HG03196 (cell line): ENCODE measurements at regions not wholly inside any gene's neighbourhood (a gene's known extent, or its start where the extent isn't known, plus 50 kb on each side); places are given as distances from the start of the nearest gene placed in this dataset.
"Not testable (repeated sequence)": the region's sequence is repeated elsewhere in the genome, so short reads cannot be mapped to it uniquely, and the experiment has no call there.

ENCODE experiments used
- ATAC-seq: cut with Tn5 transposase; IDR thresholded peaks from one replicate; pipeline ENCODE4 v1.9.1; 2021; ENCODE audit not compliant: unreplicated experiment

DNA sequence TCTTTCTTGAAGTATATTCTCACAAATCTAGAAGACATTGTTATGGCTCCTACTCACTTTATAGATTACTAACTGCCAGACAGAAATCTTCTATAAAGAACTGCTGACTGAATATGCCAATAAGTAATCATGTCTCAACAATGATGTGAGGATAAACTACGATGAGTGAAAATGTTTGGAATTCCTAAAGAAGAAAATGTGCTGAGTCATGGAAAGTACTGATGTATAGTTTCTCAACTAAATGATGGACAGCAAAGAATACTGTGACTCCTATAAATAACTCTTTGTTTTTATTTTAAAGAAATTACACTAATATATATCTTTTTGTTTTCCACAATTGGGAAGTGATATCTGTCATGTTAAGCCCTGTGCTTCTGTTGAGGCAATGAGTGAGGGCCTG, 232.9 kb downstream of the LNPK start:
- no peak for ATAC-seq

DNA sequence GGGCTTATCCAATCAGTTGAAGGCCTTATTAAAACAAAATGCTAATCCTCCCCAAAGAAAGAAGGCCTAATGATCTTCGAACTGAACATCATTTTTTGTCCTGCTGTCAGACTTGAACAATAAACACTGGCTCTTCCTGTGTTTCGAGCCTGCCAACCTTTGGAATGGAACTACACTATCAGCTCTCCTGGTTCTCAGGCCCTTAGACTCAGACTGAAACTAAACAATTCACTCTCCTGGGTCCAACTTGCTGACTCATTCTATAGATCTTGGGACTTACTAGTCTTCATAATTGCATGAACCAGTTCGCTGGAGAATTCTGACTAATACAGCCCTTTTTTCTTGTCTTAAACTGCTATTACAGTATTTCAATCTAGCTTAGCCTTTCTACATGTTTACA, 235.2 kb downstream of the LNPK start:
- no peak for ATAC-seq

- ATAC-seq, result no peak
Measured at GRCh38 chr2:175755656-175756386, 246.2 kb downstream of the LNPK start.

DNA sequence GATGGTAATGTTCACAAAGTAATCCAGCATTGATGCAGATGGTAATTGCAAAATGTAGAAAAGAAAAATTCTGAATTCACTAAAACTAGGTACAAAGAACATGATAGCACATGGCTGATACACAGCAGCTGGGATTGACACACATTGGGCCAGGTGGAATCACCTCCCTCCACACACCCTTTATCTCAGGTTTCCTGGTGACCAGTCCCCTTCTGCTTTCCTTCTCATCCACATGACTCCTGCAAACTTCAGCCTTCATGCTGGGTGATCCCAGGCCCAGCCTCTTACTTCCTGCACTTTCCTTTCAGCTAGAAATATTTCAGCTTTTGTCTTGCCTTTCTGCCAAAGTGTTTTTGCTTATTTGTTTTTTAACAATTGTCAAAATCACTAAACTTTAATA, 246.9 kb downstream of the LNPK start:
- ATAC-seq, result no peak

DNA sequence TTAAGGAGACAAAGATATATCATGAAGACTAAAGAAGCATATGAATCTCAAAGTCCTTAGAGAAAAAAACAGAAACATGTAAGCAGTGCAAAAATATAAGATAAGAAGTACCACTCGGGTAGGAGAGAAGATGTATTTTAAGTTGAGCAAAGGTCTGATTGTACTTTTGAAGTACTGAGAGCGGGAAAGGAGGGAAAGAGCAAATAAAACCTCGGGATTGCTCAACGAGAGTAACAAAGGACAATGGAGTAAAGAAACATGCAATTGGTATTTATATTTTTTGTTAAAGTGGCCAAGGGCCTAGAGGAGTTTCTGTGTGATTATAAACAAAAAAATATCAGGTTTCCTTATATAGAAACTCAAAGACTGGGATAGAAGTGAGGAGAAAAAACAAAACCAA, 251.9 kb downstream of the LNPK start:
- no peak for ATAC-seq

GRCh38 chr2:175745911-175746310, 256.2 kb downstream of the LNPK start:
- no peak for ATAC-seq

GRCh38 chr2:175744000-175744399, 258.1 kb downstream of the LNPK start:
- ATAC-seq, result no peak

DNA sequence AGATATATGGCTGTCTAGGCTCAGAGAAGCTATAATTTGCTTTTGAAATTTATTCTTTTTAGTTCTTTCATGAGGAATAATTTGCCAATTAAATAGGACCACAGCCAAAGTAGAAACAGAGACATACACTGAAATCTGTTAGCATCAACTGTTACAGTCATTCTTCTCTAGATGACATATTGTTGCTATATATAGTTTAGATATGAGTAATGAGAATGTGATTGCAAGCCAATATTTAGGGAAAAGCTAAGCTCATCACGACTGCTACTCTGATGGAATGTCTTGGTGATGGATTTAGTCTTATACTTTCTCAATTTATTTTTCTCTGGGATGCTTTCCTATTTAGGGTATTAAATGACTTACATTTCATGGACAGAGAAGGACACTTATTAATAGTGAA, 259.1 kb downstream of the LNPK start:
- ATAC-seq, result no peak

DNA sequence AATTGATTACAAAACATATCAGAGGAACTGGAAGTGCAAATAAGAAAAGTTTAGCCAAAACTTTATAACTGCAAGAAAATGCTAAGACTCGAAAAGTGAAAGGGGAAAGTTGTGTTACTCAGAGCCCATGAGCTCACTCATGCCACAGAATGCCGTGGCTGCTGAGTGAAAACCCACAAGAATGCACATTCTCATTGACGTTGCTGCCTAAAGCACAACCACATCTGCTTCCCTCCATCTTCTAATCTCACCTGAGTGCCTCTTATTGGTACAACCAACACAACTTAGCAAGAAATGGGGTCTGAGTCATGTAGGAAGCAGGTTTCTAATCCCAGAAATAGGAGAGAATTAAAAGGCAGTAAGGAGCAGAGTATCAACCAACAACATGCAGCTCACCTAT, 259.7 kb downstream of the LNPK start:
- no peak for ATAC-seq

DNA sequence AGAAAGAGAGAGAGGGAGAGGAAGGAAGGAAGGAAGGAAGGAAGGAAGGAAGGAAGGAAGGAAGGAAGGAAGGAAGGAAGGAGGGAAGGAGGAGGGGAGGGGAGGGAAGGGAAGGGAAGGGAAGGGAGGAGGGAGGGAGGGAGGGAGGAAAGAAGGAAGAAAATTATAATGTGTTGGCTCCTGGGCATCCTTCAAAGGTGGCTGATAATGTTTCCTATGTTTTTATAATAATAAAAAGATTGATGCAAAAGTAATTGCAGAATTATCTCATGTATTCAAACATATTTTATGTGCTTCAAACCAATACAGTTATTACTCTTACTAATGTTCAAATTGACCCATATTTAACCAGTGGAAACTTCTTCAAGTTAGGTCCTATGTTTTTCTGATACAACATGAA, 260.9 kb downstream of the LNPK start:
- no peak for ATAC-seq

DNA sequence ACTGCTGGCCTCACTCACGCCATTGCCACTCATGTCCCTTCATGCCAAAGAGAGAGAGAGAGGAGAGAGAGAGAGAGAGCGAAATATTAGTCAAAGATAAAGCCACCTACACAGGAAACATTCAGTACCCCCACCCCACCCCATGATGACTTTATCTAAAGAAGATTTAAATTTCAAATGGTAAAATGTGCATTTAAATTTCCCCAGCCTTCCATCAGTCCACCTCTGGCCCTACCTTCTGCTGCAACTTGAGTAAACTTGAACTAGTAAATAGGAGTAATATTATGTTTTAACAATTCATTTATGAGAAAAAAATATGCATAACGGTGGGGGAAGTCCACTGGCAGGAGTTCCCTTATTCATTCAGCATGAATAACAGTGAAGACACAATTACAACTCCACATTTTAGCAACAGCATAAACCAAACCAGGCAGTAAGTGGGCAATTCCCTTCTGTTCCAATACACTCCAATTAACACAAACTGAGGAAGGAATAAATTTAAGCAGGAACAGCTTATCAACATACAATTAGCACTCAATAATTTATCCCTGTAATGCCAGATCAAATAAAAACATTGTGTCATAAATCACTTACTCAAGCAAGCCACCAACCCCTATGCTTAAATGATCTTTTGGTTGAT, 264.2 kb downstream of the LNPK start:
- ATAC-seq, result no peak

DNA sequence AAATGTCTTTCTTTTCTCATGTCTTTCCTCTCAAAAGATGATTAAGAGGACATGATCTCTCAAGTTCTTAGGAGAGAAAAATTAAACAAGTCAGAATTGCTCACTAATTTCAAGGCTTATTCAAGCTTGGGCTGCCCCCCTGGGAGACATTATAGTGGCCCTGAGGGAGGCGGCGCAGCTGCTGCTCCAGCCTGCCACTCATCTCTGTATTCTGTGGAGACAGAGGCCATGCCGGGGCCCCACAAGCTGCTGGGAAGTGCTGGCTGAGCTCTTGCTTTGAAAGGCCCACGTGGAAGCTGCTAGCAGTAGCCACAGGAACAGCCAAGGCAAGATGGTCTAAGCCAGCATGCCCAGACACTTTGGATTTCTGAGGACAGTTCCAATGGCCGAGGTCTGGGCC, 267.4 kb downstream of the LNPK start:
- no peak for ATAC-seq

DNA sequence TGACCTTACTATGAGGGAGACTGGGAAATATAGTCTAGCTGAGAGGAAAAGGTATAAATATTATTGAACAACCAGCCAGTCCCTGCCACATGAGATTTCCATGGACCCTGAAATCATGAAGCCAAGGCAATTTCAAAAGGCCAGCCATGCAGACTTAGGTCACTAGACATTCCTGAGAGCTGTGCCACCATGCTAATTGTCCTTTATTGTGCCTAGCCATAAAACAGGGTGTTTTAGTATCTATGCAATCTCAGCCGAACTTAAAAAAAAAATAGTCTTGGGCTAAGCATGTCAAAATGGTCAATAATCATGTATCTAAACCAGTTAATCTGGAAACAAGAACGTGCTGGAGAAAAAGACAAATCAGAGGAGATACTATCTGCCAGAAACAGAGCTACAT, 269.5 kb downstream of the LNPK start:
- ATAC-seq, result no peak

DNA sequence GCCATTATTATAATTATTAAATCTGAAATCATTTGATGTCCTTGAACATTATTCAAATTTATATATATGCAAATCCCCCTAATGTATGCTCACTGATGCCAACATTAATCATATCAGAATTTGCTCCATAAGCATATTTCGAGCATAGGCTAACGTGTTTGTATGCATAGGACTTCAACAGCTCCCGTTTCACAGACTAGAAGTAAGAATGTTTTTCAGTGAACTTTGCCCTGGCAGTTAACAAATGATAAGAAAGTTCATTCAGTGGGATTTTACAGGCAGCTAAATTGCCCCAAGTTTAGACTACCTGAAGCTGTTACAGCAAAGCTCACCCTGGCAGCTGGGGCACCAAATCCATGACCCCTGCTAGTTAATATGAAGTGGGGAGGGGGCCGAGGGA, 272.0 kb downstream of the LNPK start:
- no peak for ATAC-seq

- no peak for ATAC-seq
Measured at GRCh38 chr2:175729049-175729706, 272.9 kb downstream of the LNPK start.

DNA sequence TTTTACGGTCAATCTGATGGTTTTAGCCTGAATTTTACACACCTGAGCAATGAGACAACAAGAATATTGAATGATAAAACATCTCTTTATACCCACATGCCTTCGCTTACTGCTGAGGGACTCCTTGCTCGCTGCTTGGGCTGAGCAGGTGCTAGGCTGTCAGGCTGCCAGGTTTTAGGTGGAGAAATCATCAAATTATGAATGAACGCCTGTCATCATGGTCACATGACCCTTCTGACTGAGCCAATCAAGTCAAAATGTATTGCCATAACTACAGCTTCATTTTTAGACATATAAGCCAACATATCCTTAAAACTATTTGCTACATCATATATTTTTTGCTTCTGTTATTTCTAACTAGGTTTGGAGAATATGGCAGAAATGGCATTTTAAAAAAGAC, 274.0 kb downstream of the LNPK start:
- no peak for ATAC-seq

GRCh38 chr2:175726223-175726622, 275.8 kb downstream of the LNPK start:
- no peak for ATAC-seq

DNA sequence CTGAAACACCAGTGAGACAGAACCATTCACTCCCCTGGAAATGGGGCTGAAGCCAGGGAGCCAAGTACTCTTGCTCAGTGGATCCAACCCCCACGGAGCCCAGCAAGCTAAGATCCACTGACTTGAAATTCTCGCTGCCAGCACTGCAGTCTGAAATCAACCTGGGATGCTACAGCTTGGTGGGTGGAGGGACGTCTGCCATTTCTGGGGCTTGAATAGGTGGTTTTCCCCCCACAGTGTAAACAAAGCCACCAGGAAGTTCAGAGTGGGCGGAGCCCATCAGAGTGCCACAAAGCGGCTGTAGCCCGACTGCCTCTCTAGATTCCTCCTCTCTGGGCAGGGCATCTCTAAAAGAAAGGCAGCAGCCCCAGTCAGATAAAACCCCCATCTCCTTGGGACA, 292.8 kb downstream of the LNPK start:
- ATAC-seq, result no peak

DNA sequence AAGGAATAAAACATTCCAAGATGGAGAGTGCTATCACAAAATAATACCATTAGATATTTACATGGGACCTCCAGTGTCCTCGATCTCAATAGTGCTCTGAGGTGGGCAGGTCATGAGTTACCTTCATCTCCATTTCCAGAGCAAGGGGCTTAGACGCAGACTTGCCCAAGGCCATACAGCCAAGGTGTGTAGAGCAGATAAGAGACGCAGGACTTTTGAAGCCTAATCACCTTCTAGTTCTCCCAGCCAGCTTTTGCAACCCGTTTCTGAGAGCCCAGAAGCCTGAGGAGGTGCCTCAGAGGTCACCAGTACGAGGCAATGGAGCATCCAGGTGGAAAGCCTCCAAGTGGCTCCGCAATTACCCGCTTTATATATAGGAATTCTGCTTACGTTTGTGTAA, 294.7 kb downstream of the LNPK start:
- no peak for ATAC-seq

DNA sequence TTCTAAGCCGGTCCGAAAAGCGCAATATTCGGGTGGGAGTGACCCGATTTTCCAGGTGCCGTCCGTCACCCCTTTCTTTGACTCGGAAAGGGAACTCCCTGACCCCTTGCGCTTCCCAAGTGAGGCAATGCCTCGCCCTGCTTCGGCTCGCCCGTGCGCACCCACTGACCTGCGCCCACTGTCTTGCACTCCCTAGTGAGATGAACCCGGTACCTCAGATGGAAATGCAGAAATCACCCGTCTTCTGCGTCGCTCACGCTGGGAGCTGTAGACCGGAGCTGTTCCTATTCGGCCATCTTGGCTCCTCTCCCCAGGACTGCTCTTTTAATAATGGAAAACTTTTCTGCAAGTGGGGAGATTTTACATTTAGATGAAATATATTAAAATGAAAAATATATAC, 297.5 kb downstream of the LNPK start:
- ATAC-seq, result not testable (repeated sequence)

DNA sequence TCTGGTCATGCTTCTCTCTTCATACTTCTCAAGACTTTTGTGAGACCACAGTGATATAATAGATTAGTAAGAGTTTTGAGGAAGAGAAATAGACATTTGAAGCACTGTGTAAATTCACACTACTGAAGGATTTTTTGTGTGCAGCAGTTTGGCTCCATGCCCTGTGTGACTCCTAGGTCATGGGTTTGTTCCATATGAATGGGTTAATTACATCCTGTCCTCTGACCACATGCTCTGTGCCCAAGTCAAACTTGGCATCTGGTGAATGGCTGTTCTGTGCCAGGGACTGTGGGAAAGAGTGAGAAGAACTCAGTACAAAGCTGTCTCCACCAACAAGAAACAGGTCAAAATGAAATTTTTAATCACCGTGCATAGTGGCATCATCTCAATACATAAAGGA, 304.0 kb downstream of the LNPK start:
- ATAC-seq, result no peak

GRCh38 chr2:175690113-175690837, 311.8 kb downstream of the LNPK start:
- ATAC-seq, result no peak
